ENCODE measurements at regions not wholly inside any gene's neighbourhood (a gene's known extent, or its start where the extent isn't known, plus 50 kb on each side); places are given as distances from the start of the nearest gene placed in this dataset.

DNA sequence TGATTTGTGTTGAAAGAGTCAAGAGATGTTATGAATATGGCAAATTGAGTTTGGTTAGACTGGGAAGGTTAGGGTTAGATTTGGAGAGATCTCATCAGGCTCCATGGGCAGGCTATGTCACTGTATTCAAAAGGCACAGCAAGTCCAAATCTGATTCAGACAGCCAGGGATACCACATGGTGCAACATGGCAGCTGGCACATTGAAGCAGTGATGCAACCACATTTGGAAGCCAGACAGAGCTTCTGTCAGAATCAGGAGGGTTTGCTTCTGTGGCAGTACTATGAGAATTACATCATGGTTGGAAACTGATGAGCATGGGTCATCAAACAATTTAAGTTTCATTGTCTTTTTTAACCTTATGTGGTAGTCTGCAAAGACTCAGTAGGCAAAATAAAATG is 772.2 kb downstream of the SUCLG1 start:
- Mint-ChIP-seq H3K4me3 (no peak overlapping the region), H3K36me3 (no peaks in the 10 kb centered on the region), H3K27me3 (no peaks in the 10 kb centered on the region), H3K27ac (no peak overlapping the region), H3K9me3 (peaks cover 0 to 3% (median 0%) of the 10 kb centered on the region in 11 donors), H3K4me1 (no peaks in the 10 kb centered on the region)
- no peaks in the 10 kb centered on the region for H3K9me3 ChIP-seq (ENCODE audit: control insufficient read depth in 2 of 3, low read length in 3 of 3)
- ChIA-PET CTCF (no interaction called here), POLR2A (no interaction called here)
- no peaks in the 10 kb centered on the region for H3K4me1 ChIP-seq (ENCODE audit: control insufficient read depth in 2 of 2, insufficient read depth in 2 of 2, low read length in 2 of 2)
- no peaks in the 10 kb centered on the region for H3K36me3 ChIP-seq (ENCODE audit: control insufficient read depth in 2 of 3, insufficient read depth in 3 of 3, low read length in 3 of 3)
- intact Hi-C loops (cut with micrococcal nuclease): no loop called here
- no peak overlapping the region for H3K27ac ChIP-seq (ENCODE audit: low read depth, low read length)
- H3K4me3 ChIP-seq (ENCODE audit: low read length): no peak overlapping the region
- DNase-seq: no peak
- H3K27me3 ChIP-seq (ENCODE audit: control insufficient read depth in 2 of 2, insufficient read depth in 2 of 2, low read length in 2 of 2): no peaks in the 10 kb centered on the region
- ATAC-seq: no peak

GRCh38 chr2:83674050-83674449 is 785.0 kb downstream of the SUCLG1 start:
- no peaks in the 10 kb centered on the region for H3K27me3 Mint-ChIP-seq
- intact Hi-C loops (cut with micrococcal nuclease): no loop called here
- no peak overlapping the region for H3K27ac Mint-ChIP-seq
- Histone ChIP-seq H3K4me1 (ENCODE audit: control insufficient read depth in 2 of 2, insufficient read depth in 2 of 2, low read length in 2 of 2) (no peaks in the 10 kb centered on the region), H3K9me3 (ENCODE audit: control insufficient read depth in 2 of 3, low read length in 3 of 3) (no peaks in the 10 kb centered on the region), H3K4me3 (ENCODE audit: low read length) (no peak overlapping the region), H3K36me3 (ENCODE audit: control insufficient read depth in 2 of 3, insufficient read depth in 3 of 3, low read length in 3 of 3) (no peaks in the 10 kb centered on the region), H3K27ac (ENCODE audit: low read depth, low read length) (no peak overlapping the region), H3K27me3 (ENCODE audit: control insufficient read depth in 2 of 2, insufficient read depth in 2 of 2, low read length in 2 of 2) (no peaks in the 10 kb centered on the region)
- ChIA-PET POLR2A (no interaction called here), CTCF (no interaction called here)
- peaks cover 0 to 37% (median 5%) of the 10 kb centered on the region in 11 donors for H3K9me3 Mint-ChIP-seq
- ATAC-seq (no peak), DNase-seq (no peak)
- no peaks in the 10 kb centered on the region for H3K36me3 Mint-ChIP-seq
- H3K4me3 Mint-ChIP-seq: no peak overlapping the region
- no peaks in the 10 kb centered on the region for H3K4me1 Mint-ChIP-seq

DNA sequence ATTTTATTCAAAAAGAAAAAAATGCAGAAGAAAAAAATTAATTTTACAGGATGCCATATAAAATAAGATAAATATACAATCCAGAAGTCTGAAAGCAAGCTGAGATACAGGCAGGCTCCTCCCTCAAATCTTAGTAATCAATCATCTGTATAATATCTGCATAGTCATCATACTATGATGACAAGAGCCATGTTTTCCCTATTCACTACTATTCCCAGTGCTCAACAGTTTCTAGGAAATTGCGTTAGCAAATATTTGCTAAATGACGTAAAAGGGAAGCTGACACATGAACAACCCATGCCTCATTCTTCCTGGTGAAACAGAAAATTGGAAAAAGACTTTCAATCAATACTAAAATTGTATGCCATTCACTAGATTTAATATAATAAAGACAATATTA is 793.2 kb downstream of the SUCLG1 start:
- no peak for DNase-seq
- H3K9me3 Mint-ChIP-seq: peaks cover 0 to 4% (median 0%) of the 10 kb centered on the region in 11 donors
- Histone ChIP-seq H3K27me3 (ENCODE audit: control insufficient read depth in 2 of 2, insufficient read depth in 2 of 2, low read length in 2 of 2) (no peaks in the 10 kb centered on the region), H3K4me1 (ENCODE audit: control insufficient read depth in 2 of 2, insufficient read depth in 2 of 2, low read length in 2 of 2) (no peaks in the 10 kb centered on the region), H3K9me3 (ENCODE audit: control insufficient read depth in 2 of 3, low read length in 3 of 3) (no peaks in the 10 kb centered on the region), H3K36me3 (ENCODE audit: control insufficient read depth in 2 of 3, insufficient read depth in 3 of 3, low read length in 3 of 3) (no peaks in the 10 kb centered on the region), H3K4me3 (ENCODE audit: low read length) (no peak overlapping the region), H3K27ac (ENCODE audit: low read depth, low read length) (no peak overlapping the region)
- no peaks in the 10 kb centered on the region for H3K4me1 Mint-ChIP-seq
- no peaks in the 10 kb centered on the region for H3K36me3 Mint-ChIP-seq
- POLR2A ChIA-PET: no interaction called here
- CTCF ChIA-PET: no interaction called here
- H3K27me3 Mint-ChIP-seq: no peaks in the 10 kb centered on the region
- no peak for ATAC-seq
- no peak overlapping the region for H3K4me3 Mint-ChIP-seq
- intact Hi-C loops (cut with micrococcal nuclease): no loop called here
- H3K27ac Mint-ChIP-seq: no peak overlapping the region

DNA sequence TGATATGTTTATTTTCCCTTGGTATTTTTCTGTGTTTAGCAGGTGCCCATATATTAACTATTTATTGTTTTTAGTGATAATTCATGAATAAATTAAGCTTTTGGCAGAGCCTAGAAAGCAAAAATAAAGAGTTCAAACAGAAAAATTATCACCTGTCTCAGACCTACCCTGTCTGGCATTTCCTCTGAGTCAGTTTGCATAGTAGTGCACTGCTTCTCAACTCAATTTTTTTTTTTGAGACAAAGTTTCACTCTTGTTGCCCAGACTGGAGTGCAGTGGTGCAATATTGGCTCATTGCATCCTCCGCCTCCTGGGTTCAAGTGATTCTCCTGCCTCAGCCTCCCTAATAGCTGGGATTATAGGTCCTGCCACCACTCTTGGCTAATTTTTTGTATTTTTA is 793.9 kb downstream of the SUCLG1 start:
- Histone ChIP-seq H3K9me3 (ENCODE audit: control insufficient read depth in 2 of 3, low read length in 3 of 3) (no peaks in the 10 kb centered on the region), H3K36me3 (ENCODE audit: control insufficient read depth in 2 of 3, insufficient read depth in 3 of 3, low read length in 3 of 3) (no peaks in the 10 kb centered on the region), H3K27ac (ENCODE audit: low read depth, low read length) (no peak overlapping the region), H3K4me1 (ENCODE audit: control insufficient read depth in 2 of 2, insufficient read depth in 2 of 2, low read length in 2 of 2) (no peaks in the 10 kb centered on the region), H3K4me3 (ENCODE audit: low read length) (no peak overlapping the region), H3K27me3 (ENCODE audit: control insufficient read depth in 2 of 2, insufficient read depth in 2 of 2, low read length in 2 of 2) (no peaks in the 10 kb centered on the region)
- Mint-ChIP-seq H3K27ac (no peak overlapping the region), H3K4me3 (no peak overlapping the region), H3K36me3 (no peaks in the 10 kb centered on the region), H3K27me3 (no peaks in the 10 kb centered on the region), H3K4me1 (no peaks in the 10 kb centered on the region), H3K9me3 (peaks cover 0 to 5% (median 0%) of the 10 kb centered on the region in 11 donors)
- intact Hi-C loops (cut with micrococcal nuclease): no loop called here
- CTCF ChIA-PET: no interaction called here
- no peak for DNase-seq
- ATAC-seq: no peak
- POLR2A ChIA-PET: no interaction called here

- Histone ChIP-seq H3K27ac (ENCODE audit: low read depth, low read length) (no peak overlapping the region), H3K27me3 (ENCODE audit: control insufficient read depth in 2 of 2, insufficient read depth in 2 of 2, low read length in 2 of 2) (no peaks in the 10 kb centered on the region), H3K4me3 (ENCODE audit: low read length) (no peak overlapping the region), H3K36me3 (ENCODE audit: control insufficient read depth in 2 of 3, insufficient read depth in 3 of 3, low read length in 3 of 3) (no peaks in the 10 kb centered on the region), H3K4me1 (ENCODE audit: control insufficient read depth in 2 of 2, insufficient read depth in 2 of 2, low read length in 2 of 2) (no peaks in the 10 kb centered on the region), H3K9me3 (ENCODE audit: control insufficient read depth in 2 of 3, low read length in 3 of 3) (no peaks in the 10 kb centered on the region)
- Mint-ChIP-seq H3K4me1 (no peaks in the 10 kb centered on the region), H3K27me3 (no peaks in the 10 kb centered on the region), H3K4me3 (no peak overlapping the region), H3K27ac (no peak overlapping the region), H3K36me3 (no peaks in the 10 kb centered on the region), H3K9me3 (peaks cover 0 to 5% (median 0%) of the 10 kb centered on the region in 11 donors)
- intact Hi-C loops (cut with micrococcal nuclease): no loop called here
- DNase-seq: no peak
- ChIA-PET CTCF (no interaction called here), POLR2A (no interaction called here)
- no peak for ATAC-seq
These were observed 797.4 kb downstream of the SUCLG1 start for GRCh38 chr2:83661711-83662110.

DNA sequence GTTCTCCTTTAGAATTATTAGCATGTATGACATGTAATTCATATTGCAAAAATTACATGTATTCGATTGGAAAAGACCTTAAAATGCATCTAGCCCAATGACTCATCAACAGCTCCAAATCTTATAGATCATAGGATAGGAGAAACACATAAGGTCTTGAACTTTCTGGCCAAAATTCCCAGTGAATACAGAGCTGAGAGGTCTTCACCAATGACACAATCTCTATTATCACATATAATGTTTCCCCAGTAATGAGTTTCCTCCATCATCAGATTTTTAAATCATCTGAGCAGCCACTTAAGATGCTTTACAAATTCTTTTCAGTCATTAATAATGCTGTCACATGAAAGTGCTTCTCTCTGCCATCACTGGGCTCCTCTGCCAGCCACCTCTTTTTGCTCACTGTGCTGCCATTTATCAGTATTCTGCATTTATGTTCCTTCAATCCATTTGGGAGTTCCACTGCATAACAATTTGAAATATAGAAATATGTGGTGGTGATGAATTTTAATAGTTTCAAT is 804.9 kb downstream of the SUCLG1 start:
- no peak for DNase-seq
- H3K4me3 Mint-ChIP-seq: no peak overlapping the region
- CTCF ChIA-PET: no interaction called here

DNA sequence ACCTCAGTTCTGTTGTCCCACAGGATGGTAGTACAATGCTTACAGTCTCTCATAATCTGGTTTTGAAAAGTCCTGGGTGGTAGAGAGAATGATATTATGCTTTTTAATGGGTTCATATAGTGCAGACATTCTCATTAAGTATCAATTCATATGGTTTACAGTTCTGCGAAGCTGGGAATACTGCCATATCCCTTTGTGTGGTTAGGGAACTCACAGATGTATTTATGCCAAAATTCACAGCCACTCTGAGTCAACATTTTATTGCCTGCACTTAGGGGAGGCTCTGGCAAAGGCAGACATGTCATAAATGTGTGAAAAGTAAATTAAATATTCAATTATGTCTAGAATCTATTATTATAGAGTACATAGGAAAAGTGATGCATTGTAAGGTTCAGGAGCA is 808.2 kb downstream of the SUCLG1 start:
- DNase-seq: no peak
- Histone ChIP-seq H3K4me1 (ENCODE audit: control insufficient read depth in 2 of 2, insufficient read depth in 2 of 2, low read length in 2 of 2) (no peaks in the 10 kb centered on the region), H3K36me3 (ENCODE audit: control insufficient read depth in 2 of 3, insufficient read depth in 3 of 3, low read length in 3 of 3) (no peaks in the 10 kb centered on the region), H3K27me3 (ENCODE audit: control insufficient read depth in 2 of 2, insufficient read depth in 2 of 2, low read length in 2 of 2) (no peaks in the 10 kb centered on the region), H3K4me3 (ENCODE audit: low read length) (no peak overlapping the region), H3K9me3 (ENCODE audit: control insufficient read depth in 2 of 3, low read length in 3 of 3) (no peaks in the 10 kb centered on the region), H3K27ac (ENCODE audit: low read depth, low read length) (no peak overlapping the region)
- Mint-ChIP-seq H3K4me3 (no peak overlapping the region), H3K9me3 (peaks cover 0 to 2% (median 0%) of the 10 kb centered on the region in 11 donors), H3K27me3 (no peaks in the 10 kb centered on the region), H3K36me3 (no peaks in the 10 kb centered on the region), H3K4me1 (no peaks in the 10 kb centered on the region), H3K27ac (no peak overlapping the region)
- intact Hi-C loops (cut with micrococcal nuclease): no loop called here
- ATAC-seq: no peak
- CTCF ChIA-PET: no interaction called here
- POLR2A ChIA-PET: no interaction called here

More for the DNA sequence above, 804.9 kb downstream of the SUCLG1 start:
- Histone ChIP-seq H3K27me3 (ENCODE audit: control insufficient read depth in 2 of 2, insufficient read depth in 2 of 2, low read length in 2 of 2) (no peaks in the 10 kb centered on the region), H3K4me1 (ENCODE audit: control insufficient read depth in 2 of 2, insufficient read depth in 2 of 2, low read length in 2 of 2) (no peaks in the 10 kb centered on the region), H3K36me3 (ENCODE audit: control insufficient read depth in 2 of 3, insufficient read depth in 3 of 3, low read length in 3 of 3) (no peaks in the 10 kb centered on the region), H3K9me3 (ENCODE audit: control insufficient read depth in 2 of 3, low read length in 3 of 3) (no peaks in the 10 kb centered on the region), H3K4me3 (ENCODE audit: low read length) (no peak overlapping the region), H3K27ac (ENCODE audit: low read depth, low read length) (no peak overlapping the region)
- intact Hi-C loops (cut with micrococcal nuclease): no loop called here
- Mint-ChIP-seq H3K27me3 (no peaks in the 10 kb centered on the region), H3K9me3 (peaks cover 0 to 2% (median 0%) of the 10 kb centered on the region in 11 donors), H3K36me3 (no peaks in the 10 kb centered on the region), H3K27ac (no peak overlapping the region), H3K4me1 (no peaks in the 10 kb centered on the region)
- ATAC-seq: no peak
- POLR2A ChIA-PET: no interaction called here
